Hepatocyte (in vitro differentiated cells): ENCODE measurements at regions not wholly inside any gene's neighbourhood (a gene's known extent, or its start where the extent isn't known, plus 50 kb on each side); places are given as distances from the start of the nearest gene placed in this dataset.

ENCODE experiments used
- CTCF ChIP-seq: fragments of 200-600 bp; sonication (generic); IDR thresholded peaks from 2 replicates; pipeline ENCODE4 v1.5.1; 2016; ENCODE audit warnings: antibody characterized with exemption, mild to moderate bottlenecking; ENCODE audit not compliant: poor library complexity
- EZH2 ChIP-seq: fragments of 200-600 bp; sonication (generic); IDR thresholded peaks from 2 replicates; pipeline ENCODE4 v1.6.1; 2016; ENCODE audit warnings: antibody characterized with exemption, mild to moderate bottlenecking, borderline replicate concordance

GRCh38 chrX:42025861-42026260 lies 102.5 kb upstream of the CASK start:
- no peak for TF ChIP-seq EZH2
- TF ChIP-seq CTCF, result no peak
